HPDE6-E6E7 (cell line): ENCODE measurements at regions not wholly inside any gene's neighbourhood (a gene's known extent, or its start where the extent isn't known, plus 50 kb on each side); places are given as distances from the start of the nearest gene placed in this dataset.
A peak's percentile ranks its signal among the peaks of the same experiment; 100 is the strongest.

ENCODE experiments used
- DNase-seq: peaks from one replicate; pipeline ENCODE4 v3.0.0; 2011; ENCODE audit warnings: missing footprints; ENCODE audit errors: extremely low spot score

DNA sequence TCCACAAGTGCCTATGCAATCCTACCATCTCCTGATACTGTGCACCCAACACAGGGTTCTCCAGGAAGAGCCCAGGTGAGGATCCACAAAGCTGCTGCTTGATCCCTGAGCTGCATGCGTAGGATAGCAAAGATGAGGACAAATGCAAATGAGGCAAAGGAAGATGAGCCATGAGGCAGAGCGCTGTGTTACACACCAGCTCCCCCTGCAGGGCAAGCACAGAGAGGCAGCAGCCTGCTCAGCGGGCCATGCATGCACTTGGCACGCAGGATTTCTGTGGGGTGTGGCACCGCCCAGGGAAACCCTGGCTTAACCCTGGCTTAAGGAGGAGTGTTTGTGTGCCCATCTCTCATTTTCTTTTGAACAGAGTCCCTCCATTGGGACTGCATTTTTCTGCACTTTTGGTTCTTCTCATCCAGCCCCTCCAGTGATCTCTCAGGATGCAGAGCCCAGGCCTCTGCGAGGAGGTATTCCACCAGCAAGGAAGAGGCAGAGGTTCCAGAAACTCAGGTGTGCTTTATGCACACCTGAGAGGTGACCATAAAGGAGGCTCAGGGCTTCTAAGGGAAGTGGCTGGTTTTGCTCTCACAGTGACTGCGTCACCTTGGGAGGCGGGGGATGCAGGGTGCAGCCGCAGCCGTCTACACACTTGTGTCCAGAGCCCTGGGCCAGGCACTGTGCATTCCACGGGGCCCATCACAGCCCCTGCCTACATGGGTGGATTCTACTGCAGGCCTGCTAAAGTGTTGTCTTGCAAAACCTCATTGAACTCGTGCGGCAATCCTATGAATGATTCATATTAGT lies 973.3 kb upstream of the TMEM132C start:
- DNase-seq: peak; percentile 61

DNA sequence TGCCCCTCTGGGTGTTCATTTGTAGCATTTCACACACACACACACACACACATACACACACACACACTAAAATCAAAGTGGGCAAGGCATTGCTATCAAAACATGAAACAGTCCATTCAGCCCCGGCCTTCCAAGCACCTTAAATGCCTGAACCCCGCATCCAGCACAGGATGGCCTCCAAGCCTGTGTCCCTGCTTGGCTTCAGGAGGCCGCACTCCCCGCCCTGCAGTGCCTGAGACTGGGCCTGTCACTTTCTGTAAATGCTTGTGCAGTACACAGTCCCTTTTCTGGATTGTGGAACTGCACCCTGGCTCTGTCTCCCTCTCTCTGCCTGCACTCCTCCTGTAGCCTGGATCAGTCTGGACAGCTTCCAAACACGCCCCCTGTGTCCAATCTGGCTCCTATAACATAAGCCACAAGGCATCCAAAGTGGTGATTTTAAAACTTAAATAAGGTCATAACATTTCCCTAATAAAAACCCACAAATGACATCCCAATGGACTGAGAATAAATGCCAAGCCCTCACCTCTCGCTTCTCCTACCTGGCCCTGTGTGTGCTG lies 972.2 kb upstream of the TMEM132C start:
- DNase-seq: no peak

DNA sequence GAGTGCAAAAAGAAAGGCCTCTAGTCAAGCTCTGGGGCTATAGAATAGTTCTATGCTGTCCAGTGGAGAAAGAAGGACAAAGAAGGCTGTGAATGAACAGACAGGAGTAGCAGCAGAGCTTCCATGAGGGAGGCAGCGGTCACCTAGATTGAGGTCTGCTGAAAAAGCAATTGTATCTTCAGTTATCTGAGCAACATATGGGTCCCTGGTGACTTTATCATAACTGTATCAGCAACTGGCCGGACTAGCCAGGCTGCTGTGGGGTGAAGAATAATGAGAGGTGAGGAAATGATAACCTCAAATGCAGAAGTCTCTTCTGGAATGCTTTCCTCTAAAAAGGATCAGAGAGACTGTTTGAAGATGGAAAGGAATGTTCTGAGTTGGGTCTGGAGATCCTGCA lies 971.3 kb upstream of the TMEM132C start:
- DNase-seq: no peak

DNA sequence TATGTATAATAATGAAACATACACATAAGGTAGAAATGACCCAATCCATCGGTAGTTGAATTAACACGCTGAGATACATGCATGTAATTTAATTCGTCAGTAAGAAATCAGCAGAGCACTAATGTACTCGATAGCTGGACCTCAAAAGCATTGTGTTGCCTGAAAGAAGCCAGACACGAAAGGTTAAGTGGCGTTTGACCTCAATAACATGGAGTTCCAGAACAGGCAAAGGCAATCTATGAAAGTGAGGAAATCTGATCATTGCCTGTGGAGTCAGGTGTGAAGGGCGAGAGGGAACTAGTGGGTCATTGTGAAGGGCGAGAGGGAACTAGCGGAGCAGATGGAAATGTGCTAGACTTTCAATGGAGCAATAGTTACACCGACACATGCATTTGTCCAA lies 970.4 kb upstream of the TMEM132C start:
- DNase-seq: no peak

DNA sequence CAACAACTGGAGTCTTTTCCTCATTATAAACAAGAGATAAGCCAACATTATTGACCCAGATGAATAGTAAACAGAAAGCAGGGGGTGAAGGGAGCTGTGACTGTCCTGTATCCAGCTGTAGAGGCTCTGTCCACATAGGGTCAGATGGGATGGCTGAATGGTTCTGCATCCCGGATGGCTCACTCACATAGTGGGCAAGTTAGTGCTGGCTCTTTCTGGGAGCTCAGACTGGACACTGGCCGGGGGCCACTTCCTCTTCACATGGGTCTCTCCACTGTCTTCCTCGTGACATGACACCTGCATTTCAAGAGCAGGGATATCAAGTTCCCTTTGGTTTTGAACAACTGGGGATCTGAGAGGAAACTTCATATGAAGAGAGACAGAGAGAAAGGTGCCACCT lies 969.6 kb upstream of the TMEM132C start:
- no peak for DNase-seq

DNA sequence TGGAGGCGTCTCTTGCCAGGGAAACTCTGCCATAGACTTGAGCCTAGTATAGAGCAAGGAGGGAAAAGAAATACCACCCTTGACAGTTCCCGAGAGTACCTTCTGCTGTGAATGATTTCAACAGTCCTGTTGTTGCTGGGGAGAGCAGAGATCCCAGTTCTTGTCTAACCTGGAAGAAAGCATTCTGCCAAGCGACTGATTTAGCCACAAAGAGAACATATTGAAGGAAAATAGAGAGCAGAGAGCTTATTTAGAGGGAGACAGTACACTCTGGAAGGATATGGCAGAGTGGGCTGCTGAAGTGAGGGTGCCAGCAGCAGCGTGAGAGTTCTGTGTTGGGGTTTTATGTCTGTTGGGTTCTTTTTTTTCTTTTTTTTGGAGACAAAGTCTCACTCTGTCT lies 966.9 kb upstream of the TMEM132C start:
- DNase-seq: no peak

DNA sequence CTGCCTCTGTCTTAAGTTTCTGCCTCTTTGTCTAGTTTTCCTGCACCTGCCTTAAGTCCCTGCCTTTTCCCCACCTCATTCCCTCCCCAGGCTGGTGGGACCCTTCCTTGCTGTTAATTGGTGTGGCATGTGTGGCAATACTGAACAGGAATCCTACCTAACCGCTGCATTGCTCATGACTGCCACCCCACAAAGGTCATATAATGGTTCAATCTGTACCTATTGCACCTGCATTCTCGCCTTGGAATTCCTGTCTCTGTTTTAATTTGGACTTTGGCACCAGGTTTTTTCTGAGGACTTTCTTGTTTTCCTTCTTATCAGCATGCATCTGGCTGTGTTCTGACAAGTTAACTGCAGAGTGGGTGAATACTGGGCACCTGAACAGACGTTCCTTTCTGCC lies 966.2 kb upstream of the TMEM132C start:
- DNase-seq: no peak

DNA sequence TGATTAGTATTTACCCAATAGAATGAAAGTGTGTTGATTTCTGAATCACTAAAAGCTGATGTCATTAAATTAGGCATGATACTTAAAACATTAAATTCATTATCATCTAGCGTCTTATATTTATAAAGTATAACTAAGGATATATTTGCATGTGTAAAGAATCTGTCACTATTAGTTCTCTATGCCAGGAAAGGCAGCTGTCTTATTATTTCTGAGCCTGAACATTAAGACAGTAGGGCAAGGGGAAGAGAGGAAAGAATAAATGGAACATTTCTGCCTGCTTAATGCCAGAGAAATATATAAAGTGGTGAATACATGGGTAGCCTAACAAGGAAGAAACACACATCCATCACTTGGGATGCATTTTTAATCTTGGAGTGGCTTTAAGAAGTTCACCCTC lies 965.1 kb upstream of the TMEM132C start:
- DNase-seq: no peak

DNA sequence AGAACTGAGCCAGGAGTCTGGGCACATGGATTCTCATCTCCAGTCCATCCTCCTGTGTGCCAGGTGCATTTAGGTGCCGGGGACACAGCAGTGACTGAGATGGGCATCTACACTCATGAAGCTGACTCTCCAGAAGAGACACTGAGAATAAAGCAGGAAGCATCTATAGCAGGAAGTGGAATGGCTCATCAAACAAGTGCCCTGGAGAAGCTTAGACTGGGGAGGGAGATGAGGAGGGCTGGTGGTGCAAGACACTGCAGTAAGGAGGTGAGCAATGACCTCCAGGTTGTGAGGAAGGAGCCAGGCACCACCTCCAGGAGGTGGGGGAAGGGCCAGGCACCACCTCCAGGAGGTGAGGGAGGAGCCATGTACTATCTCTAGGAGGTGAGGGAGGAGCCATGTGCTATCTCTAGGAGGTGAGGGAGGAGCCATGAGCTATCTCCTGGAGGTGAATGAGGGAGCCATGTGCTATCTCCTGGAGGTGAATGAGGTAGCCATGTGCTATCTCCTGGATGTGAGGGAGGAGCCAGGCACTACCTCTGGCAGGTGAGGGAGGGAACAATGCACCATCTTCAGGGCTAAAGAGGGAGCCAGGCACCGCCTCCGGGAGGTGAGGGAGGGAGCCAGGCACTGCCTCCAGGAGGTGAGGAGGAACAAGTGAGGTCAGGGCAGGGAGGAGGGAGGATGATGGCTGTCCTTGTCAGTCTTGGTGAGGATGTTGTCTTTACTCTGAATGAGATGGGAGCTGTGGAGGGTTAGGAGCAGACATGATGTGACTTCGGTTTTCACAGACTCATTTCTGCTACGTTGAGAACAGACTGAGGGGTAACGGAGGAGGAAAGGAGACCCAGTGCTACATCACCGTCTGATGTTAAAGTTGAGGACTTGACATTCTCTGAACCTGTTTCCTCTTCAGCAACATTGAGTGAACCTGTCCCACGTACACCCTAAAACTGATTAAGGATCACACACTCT lies 961.9 kb upstream of the TMEM132C start:
- DNase-seq: no peak

DNA sequence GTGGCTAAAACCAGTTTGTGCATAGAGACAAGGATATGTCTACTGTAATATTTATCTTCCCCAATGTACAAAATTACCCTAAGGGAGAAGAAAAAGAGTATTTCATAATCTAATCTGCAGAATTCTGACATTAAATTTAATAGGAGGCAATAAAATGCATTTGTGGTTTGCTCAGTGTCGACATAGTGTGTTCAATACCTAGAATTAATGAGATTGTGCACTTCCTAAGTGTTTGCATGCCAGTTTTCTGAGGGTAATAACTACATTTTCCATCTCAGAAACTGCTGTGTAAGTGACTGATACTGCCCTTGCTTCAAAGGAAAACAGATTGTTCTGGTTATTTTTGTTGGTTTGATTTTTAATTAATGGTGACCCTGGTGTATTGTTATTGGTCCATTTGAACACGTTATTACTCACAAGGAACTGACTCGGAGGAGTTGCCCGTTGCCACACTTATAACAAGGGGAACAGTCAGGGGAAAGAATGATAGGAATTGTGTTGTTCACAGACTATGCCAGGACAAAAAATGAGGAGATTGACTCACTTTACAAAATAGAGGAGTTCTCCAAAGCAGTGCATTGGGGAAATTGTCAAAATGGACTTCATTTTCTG lies 960.3 kb upstream of the TMEM132C start:
- no peak for DNase-seq

DNA sequence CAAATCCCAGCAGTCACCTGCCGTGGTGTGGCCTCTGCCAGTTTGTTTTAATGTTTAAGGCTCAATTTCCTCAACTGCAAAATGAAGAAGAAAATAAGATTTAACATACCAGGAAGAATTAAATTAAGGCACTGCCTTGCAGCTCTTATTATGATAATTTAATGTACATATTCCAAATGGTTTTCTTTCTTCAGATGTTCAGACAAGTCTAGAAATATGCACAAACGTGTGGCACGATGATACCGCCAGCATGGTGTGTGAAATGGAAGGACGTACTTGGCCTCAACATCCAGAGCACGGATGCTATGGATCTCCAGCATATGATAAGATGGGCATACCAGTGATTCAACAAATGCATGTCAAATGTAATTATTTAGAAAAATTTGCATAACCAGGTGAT lies 959.4 kb upstream of the TMEM132C start:
- DNase-seq: no peak

DNA sequence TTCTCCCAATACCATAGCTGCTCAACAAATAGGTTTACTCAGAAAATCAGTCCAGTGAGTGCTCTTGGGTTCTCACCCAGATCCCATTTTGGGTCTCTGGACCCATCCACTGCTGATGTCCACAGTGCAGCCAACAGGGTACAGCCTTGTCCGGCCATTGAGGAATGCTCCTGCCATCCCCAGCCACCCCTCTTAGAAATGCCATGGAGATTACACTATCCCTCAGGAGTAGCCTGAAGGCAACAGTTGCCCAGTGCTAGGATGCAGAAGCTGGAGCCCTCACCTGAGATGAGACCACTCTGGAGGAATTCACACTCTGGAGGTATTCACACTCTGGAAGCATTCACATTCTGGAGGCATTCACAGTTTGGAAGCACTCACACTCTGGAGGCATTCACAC lies 958.8 kb upstream of the TMEM132C start:
- DNase-seq: no peak

DNA sequence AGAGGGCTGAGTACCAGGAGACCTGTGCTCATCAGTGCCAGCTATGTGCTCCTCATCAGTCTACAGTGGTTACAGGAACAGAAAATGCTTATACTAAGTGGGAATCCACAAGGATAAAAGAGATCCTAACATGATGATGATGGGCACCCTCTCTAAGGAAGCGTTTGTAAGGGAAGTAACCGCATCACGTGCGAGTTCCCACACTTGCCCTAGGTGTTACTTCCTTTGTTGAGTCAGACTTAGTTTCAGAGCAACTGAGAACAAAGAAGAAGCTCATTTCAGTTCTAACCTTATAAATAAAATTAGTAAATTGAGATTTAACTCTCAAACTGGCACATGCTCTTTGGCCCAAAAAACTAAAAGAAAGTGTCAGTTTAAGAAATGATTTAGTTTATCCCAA lies 956.4 kb upstream of the TMEM132C start:
- DNase-seq: no peak

DNA sequence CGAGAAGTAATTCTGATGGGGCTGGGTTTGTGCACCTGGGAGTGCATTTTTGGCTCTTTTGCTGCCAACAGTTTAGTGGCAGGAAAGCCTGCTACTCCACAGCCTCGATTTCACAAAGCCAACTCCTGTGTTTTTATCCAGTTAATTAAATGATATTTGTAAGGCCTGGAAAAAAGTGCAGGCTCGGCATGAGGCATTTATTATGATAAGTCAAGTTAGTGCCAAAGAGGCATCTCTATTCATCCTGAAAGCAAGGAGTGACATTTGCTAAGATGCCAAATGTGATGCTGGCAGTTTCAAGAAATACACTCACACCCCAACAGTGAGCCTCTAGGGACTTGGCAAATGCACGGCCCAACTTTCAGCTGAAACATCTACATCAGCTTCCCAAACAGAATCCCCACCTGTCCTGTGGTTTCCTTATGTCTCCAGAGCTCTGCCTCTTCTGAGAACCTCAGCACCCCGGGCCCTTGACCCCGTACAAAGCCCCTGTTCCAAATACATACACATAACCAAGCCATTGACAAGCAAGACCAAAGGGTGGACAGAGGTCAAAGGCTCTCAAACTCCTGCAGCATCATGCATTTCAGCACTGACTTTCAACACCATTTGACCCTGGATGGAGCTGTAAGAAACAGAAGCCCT lies 955.1 kb upstream of the TMEM132C start:
- DNase-seq: no peak

DNA sequence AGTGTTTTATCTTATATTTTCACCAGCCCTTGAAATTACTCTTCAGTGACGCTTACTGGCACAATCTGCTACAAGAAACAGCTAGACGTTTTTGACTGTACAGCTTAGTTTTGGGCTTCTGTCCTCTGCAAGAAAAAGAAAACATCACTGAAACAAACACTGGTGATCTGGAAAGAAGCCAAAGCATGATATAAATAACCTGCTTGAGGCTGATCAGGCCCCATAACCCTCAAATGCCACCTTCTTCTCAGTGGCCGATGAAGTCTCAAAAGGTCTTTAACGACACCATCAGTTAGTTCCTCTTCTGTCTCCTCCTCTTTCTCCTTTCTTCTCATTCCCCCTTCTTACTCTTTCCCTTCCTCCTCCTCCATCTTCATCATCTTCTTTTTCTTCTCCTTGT lies 942.3 kb upstream of the TMEM132C start:
- no peak for DNase-seq

DNA sequence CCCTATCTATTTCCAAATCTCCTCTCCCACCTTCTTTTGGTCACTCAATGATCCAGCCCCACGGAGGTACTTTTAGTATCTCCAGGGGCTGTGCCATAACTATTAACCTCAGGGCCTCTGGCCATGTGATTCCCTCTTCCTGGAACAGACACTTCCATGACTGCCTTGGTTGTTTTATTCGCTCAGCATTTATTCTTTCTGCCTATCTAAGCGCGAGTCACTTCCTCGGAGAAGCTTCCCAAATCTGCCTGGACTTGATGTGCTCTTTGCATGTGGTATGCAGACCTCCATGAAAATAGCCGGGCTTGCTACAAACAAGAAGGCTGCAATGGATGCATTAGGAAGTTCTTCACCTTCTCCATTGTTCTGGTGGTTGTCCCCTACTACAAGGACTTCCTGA lies 939.0 kb upstream of the TMEM132C start:
- no peak for DNase-seq

DNA sequence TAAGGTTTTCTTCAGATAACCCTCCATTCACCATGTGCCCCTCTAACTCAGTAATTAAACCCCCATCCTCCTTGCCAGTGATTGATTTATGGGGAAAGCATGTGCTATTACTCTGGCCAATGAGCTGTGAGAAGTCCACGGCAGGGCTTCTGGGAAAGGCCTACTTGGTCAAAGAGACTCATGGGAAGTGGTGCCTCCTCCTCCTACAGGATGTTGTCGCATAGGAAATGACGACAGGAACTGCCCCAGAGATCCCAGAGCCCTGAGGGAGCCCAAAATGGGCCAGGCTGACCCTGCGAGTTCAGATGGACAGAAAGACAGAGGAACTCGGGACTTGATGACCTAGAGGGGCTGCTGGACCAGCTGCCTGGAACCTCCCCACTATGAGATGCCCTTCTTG lies 938.1 kb upstream of the TMEM132C start:
- no peak for DNase-seq

DNA sequence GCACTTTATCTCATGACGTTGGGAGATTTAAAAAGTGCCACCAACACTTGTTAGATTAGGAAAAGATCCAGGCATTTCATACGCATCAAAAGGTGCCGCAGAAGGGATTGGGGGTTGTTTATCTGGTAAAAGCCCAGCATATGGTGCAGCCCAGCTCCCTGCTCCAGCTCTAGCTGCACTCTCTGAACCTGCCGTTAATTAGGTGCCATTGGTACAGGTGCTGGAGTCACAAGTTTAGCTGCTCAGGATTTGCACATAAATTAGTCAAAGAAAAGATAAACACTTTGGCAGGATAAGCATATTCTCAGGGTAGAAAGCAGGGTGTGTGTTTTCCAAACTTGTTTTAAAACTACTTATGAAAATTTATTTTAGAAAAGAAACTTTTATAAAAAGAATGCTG lies 932.6 kb upstream of the TMEM132C start:
- no peak for DNase-seq

DNA sequence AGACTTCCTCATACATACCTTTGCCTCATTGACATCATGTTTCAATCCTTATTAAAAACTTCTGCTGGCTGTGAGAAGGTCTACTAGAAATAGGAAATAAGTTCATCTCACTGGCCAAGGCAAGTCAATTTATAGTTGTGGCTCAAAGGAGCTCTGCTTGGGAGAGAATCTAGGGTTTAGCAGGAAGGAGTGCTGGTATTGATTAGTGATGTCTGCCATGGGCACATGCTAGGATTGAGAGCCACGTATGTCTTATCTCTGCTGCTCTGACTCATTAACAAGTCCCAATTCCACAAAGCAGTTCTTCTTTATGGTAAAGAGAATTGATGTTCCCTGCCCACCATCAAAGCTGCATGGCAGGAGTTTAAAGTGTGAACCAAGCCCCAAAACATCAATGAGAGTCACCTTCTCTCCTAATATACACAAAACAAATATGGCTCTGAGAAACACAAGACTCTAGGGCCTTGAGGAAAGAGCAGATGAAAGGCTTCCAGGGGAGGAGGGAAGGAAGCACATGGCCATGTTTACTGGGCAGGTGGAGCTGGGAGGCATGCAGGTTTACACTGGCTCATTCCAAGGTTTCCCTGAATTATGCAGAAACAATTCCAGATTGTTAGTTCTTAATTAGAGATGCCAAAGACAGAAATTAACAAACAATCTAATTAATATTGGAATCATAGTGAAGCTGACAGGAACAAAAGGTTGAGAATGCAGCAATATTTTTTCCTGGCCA lies 931.9 kb upstream of the TMEM132C start:
- DNase-seq: no peak

DNA sequence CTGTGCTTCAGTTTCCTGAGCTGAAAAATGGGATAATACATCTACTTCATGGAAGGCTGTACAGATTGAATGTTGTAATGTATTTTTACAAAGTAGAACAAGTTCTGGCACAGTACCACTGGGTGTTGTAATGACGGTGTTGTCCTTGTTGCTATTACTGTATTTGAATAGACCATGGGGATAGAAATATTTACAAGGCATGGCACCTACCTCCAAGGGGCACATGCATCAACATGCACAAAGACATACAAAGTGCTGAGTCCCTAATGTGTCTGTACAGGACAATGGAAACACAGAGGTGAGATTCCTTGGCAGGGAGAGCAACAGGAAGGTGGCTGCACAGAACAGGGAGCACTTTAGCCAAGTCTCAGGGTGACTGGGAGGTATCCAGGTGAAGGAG lies 930.6 kb upstream of the TMEM132C start:
- no peak for DNase-seq

DNA sequence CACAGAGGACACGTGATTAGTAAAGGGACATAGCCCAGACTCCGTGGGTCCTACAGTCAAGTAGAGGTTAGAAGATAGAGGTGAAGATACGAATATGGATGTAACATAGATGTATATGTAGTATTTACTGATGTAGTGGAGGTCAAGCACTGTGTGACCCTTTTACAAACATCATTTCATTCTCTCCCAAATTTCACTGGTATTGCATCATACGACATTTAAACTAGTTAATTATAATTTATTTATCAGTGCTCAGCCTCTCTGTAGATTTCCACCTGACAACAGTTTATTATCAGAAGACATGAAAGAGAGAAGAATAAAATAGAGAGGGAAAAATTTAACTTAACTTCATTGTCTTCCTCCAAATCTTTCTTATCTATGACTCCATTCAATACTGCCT lies 927.9 kb upstream of the TMEM132C start:
- no peak for DNase-seq
